A673 (cell line): ENCODE measurements at regions not wholly inside any gene's neighbourhood (a gene's known extent, or its start where the extent isn't known, plus 50 kb on each side); places are given as distances from the start of the nearest gene placed in this dataset.

Source experiments
- BruUV-seq: library from RNA; stranded (reverse); fragments of 400-500 nt; replicated peaks from 2 replicates; lab custom pipeline; 2021; lab: Mats Ljungman, UMichigan
- CTCF ChIA-PET: fragments of 300-600 bp; sonication (Branson Sonifier 250); formaldehyde crosslinking; loops from one replicate; lab custom pipeline; 2022; ENCODE audit warnings: antibody characterized with exemption; lab: Charles Lee
- POLR2A ChIA-PET: fragments of 300-600 bp; sonication (Branson Sonifier 250); formaldehyde crosslinking; loops from one replicate; lab custom pipeline; 2022; ENCODE audit warnings: antibody characterized with exemption; ENCODE audit not compliant: low non-redundant PET; lab: Charles Lee
- DNase-seq: peaks from one replicate; pipeline ENCODE4 v3.0.0-alpha.2; 2015; ENCODE audit warnings: low spot score
- H3K27ac ChIP-seq: fragments of 200-600 bp; sonication (generic); 2 replicates; pipeline ENCODE4 v1.5.1; 2016; ENCODE audit warnings: mixed run types, low read depth, mild to moderate bottlenecking, mixed read lengths, antibody characterized with exemption, low read length; ENCODE audit not compliant: poor library complexity, severe bottlenecking
- H3K27me3 ChIP-seq: fragments of 200-600 bp; sonication (generic); replicated peaks from 2 replicates; pipeline ENCODE4 v1.6.1; 2017; ENCODE audit warnings: mixed run types, low read depth, mild to moderate bottlenecking, mixed read lengths, antibody characterized with exemption, low read length; ENCODE audit not compliant: insufficient read depth, poor library complexity
- H3K36me3 ChIP-seq: fragments of 200-600 bp; sonication (generic); 2 replicates; pipeline ENCODE4 v1.6.1; 2016; ENCODE audit warnings: mixed run types, mild to moderate bottlenecking, mixed read lengths, antibody characterized with exemption, low read length; ENCODE audit not compliant: insufficient read depth, poor library complexity, severe bottlenecking
- H3K4me1 ChIP-seq: fragments of 200-600 bp; sonication (generic); 2 replicates; pipeline ENCODE4 v1.6.1; 2017; ENCODE audit warnings: mixed run types, mild to moderate bottlenecking, mixed read lengths, antibody characterized with exemption, low read length; ENCODE audit not compliant: insufficient read depth, poor library complexity, severe bottlenecking
- H3K4me3 ChIP-seq: fragments of 200-600 bp; sonication (generic); 2 replicates; pipeline ENCODE4 v1.5.1; 2016; ENCODE audit warnings: low read depth, mixed run types, mild to moderate bottlenecking, mixed read lengths, low read length; ENCODE audit not compliant: poor library complexity, severe bottlenecking
- H3K9me3 ChIP-seq: fragments of 200-600 bp; sonication (generic); 2 replicates; pipeline ENCODE4 v1.6.1; 2016; ENCODE audit warnings: mixed run types, low read depth, mild to moderate bottlenecking, mixed read lengths, antibody characterized with exemption, low read length; ENCODE audit not compliant: poor library complexity, severe bottlenecking
- EZH2 ChIP-seq: fragments of 200-600 bp; sonication (generic); IDR thresholded peaks from 2 replicates; pipeline ENCODE4 v1.6.1; 2017; ENCODE audit warnings: borderline replicate concordance, low read depth, mild to moderate bottlenecking, mixed read lengths, antibody characterized with exemption, low read length; ENCODE audit not compliant: poor library complexity, severe bottlenecking
- intact Hi-C: fragments of 100-400 bp; cut with micrococcal nuclease; formaldehyde crosslinking; loops from one replicate; pipeline ENCODE4 v1.10.0; 2022; ENCODE audit not compliant: unreplicated experiment
- TF ChIP-seq, protein P1 (sequence below): fragments of 300-800, 200-600 bp; sonication (generic); conservative IDR thresholded peaks from 2 replicates; pipeline ENCODE4 v1.5.1; 2017; ENCODE audit warnings: low read depth, mild to moderate bottlenecking, antibody characterized with exemption, low read length, moderate library complexity, mixed read lengths

DNA sequence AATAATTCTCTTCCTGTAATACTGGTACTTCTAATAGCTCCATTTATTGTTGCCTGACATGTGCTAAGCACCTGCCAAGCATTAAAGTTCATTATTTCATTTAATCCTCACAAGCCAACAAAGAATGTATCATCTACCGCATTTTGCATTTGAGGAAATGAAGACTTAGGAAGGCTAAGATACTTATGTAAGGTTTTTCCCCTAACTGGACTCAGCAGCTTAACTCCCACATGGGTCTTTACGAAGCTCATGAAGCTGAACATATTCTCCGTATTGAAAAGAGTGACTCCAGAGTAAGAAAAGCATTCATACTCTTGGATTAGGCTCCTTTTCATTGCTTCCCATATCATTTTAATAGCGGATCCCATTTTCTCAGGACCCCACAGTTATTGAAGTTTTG lies 155.7 kb upstream of the TMEM72 start:
- BruUV-seq: no TSS peak
- no peak for DNase-seq
- ChIA-PET POLR2A (no interaction called here), CTCF (no interaction called here)
- no peak overlapping the region for H3K27ac ChIP-seq
- no peaks in the 10 kb centered on the region for H3K27me3 ChIP-seq
- no peak for TF ChIP-seq EZH2
- H3K4me3 ChIP-seq: no peak overlapping the region
- H3K9me3 ChIP-seq: no peaks in the 10 kb centered on the region
- intact Hi-C loops: no loop called here
- no peaks in the 10 kb centered on the region for H3K4me1 ChIP-seq
- no peaks in the 10 kb centered on the region for H3K36me3 ChIP-seq

DNA sequence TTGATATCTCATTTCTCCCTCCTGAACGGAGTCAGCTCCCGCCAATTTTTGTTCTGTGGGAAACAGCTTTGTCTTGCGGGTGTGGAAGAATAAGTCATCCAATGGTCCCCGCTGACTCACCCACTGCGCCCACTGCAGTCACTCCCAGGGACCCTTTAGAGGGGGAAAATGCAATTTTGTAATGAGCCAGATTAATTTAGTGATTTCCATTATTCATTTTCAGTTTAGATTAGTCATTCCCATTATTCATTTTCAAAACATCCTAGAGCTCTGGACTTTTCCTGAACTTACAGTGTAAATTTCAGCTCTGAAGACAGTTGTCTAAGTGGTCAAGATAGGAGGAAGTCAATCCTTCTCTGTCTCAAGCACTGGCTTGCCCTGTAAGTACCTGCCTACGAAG lies 154.9 kb upstream of the TMEM72 start:
- H3K4me3 ChIP-seq: no peak overlapping the region
- intact Hi-C loops: no loop called here
- DNase-seq: no peak

DNA sequence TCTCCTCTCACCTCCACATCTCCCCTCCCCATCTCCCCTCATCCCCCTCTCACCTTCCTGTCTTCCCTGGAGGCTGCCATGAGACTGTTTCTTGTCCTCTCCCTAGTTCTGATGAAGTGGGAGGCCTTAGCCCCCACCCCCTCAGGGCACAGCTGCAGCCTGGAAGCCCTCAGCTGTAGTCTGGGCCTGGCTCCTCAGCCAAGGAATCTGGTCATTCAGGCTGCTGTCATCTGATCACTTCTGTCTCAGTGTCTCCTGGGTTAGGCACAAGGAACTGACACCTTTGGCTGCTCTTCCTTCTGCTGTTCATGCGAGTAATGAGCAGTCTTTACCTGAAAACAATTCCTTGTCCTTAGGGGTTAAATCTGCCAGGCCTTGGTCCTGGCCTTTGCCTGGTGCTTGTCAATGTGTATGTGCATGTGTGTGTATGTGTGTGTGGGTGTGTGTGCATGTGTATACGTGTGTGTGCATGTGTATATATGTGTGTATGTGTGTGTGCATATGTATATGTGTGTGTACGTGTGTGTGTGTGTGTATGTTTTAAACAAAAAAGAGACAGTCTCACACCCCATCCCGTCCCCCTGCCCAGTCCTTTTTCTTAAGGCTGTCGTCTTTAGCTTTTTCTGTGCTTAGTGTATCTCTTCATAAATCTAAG lies 153.5 kb upstream of the TMEM72 start:
- ChIA-PET CTCF (no interaction called here), POLR2A (no interaction called here)
- no peaks in the 10 kb centered on the region for H3K36me3 ChIP-seq
- H3K9me3 ChIP-seq: no peaks in the 10 kb centered on the region
- TF ChIP-seq, protein P1, sequence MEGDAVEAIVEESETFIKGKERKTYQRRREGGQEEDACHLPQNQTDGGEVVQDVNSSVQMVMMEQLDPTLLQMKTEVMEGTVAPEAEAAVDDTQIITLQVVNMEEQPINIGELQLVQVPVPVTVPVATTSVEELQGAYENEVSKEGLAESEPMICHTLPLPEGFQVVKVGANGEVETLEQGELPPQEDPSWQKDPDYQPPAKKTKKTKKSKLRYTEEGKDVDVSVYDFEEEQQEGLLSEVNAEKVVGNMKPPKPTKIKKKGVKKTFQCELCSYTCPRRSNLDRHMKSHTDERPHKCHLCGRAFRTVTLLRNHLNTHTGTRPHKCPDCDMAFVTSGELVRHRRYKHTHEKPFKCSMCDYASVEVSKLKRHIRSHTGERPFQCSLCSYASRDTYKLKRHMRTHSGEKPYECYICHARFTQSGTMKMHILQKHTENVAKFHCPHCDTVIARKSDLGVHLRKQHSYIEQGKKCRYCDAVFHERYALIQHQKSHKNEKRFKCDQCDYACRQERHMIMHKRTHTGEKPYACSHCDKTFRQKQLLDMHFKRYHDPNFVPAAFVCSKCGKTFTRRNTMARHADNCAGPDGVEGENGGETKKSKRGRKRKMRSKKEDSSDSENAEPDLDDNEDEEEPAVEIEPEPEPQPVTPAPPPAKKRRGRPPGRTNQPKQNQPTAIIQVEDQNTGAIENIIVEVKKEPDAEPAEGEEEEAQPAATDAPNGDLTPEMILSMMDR: no peak
- TF ChIP-seq EZH2: no peak
- BruUV-seq: no TSS peak
- H3K27ac ChIP-seq: no peak overlapping the region
- no peaks in the 10 kb centered on the region for H3K27me3 ChIP-seq
- DNase-seq: no peak
- intact Hi-C loops: no loop called here
- no peaks in the 10 kb centered on the region for H3K4me1 ChIP-seq
- H3K4me3 ChIP-seq: no peak overlapping the region

More for the DNA sequence above, 154.9 kb upstream of the TMEM72 start:
- Histone ChIP-seq H3K9me3 (no peaks in the 10 kb centered on the region), H3K27ac (no peak overlapping the region), H3K36me3 (no peaks in the 10 kb centered on the region), H3K4me1 (no peaks in the 10 kb centered on the region), H3K27me3 (no peaks in the 10 kb centered on the region)
- no TSS peak for BruUV-seq
- TF ChIP-seq, protein P1: no peak
- no peak for TF ChIP-seq EZH2
- ChIA-PET POLR2A (no interaction called here), CTCF (no interaction called here)

DNA sequence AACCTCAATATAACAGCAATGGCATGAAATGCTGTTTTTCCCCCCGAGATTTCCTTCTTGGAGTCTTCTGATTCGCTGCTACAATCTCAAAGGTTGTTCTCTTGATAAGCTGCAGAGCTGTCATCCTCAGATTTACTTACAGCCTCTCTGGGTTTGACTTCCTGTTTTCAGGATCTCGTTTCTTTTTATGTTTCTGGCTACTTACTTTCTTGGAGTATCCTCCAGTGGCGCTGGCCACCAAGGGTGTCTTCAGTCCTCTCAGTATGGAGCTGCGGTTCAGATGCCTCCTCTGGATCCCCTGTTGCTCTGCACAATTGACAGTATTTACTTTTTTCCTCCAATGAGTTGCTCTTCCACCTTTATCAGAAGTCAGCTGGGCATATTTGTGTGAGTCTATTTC lies 152.0 kb upstream of the TMEM72 start:
- Histone ChIP-seq H3K27ac (no peak overlapping the region), H3K9me3 (no peaks in the 10 kb centered on the region), H3K4me3 (no peak overlapping the region), H3K36me3 (no peaks in the 10 kb centered on the region), H3K27me3 (no peaks in the 10 kb centered on the region), H3K4me1 (no peaks in the 10 kb centered on the region)
- TF ChIP-seq EZH2: no peak
- TF ChIP-seq, protein P1: no peak
- CTCF ChIA-PET: no interaction called here
- BruUV-seq: no TSS peak
- POLR2A ChIA-PET: no interaction called here
- intact Hi-C loops: no loop called here
- no peak for DNase-seq
